Neuron (in vitro differentiated cells): ENCODE measurements at regions not wholly inside any gene's neighbourhood (a gene's known extent, or its start where the extent isn't known, plus 50 kb on each side); places are given as distances from the start of the nearest gene placed in this dataset.

Experiments
- H2AFZ ChIP-seq: one replicate; pipeline ENCODE4 v1.6.1; 2013; ENCODE audit warnings: low read depth, mild to moderate bottlenecking, inconsistent platforms, low read length, moderate library complexity
- H3K27me3 ChIP-seq: one replicate; pipeline ENCODE4 v1.6.1; 2013; ENCODE audit warnings: low read length; ENCODE audit not compliant: insufficient read depth
- H3K36me3 ChIP-seq: one replicate; pipeline ENCODE4 v1.6.1; 2013; ENCODE audit warnings: low read length; ENCODE audit not compliant: insufficient read depth
- H3K4me1 ChIP-seq: one replicate; pipeline ENCODE4 v1.6.1; 2013; ENCODE audit warnings: low read length; ENCODE audit not compliant: insufficient read depth
- H3K4me3 ChIP-seq: 2 replicates; pipeline ENCODE4 v1.5.1; 2013; ENCODE audit warnings: mild to moderate bottlenecking, low read length, moderate library complexity
- H3K9me3 ChIP-seq: one replicate; pipeline ENCODE4 v1.6.1; 2013; ENCODE audit warnings: low read length

GRCh38 chr13:89878904-89879303 lies 1468.6 kb upstream of the MIR17HG start:
- no peaks in the 10 kb centered on the region for H3K4me1 ChIP-seq
- no peaks in the 10 kb centered on the region for H3K36me3 ChIP-seq
- H2AFZ ChIP-seq: no peak overlapping the region
- no peaks in the 10 kb centered on the region for H3K27me3 ChIP-seq
- no peaks in the 10 kb centered on the region for H3K9me3 ChIP-seq
- no peak overlapping the region for H3K4me3 ChIP-seq

- H3K4me1 ChIP-seq: no peaks in the 10 kb centered on the region
- H3K36me3 ChIP-seq: no peaks in the 10 kb centered on the region
- no peak overlapping the region for H2AFZ ChIP-seq
- no peaks in the 10 kb centered on the region for H3K27me3 ChIP-seq
- H3K9me3 ChIP-seq: no peaks in the 10 kb centered on the region
- H3K4me3 ChIP-seq: no peak overlapping the region
These were observed 1467.3 kb upstream of the MIR17HG start for GRCh38 chr13:89880201-89880600.

- Histone ChIP-seq H3K9me3 (no peaks in the 10 kb centered on the region), H3K4me3 (no peak overlapping the region), H3K4me1 (no peaks in the 10 kb centered on the region), H3K36me3 (no peaks in the 10 kb centered on the region), H2AFZ (no peak overlapping the region), H3K27me3 (no peaks in the 10 kb centered on the region)
These were observed 1463.5 kb upstream of the MIR17HG start for GRCh38 chr13:89883893-89884448.

GRCh38 chr13:89890806-89891205 lies 1456.7 kb upstream of the MIR17HG start:
- Histone ChIP-seq H3K36me3 (no peaks in the 10 kb centered on the region), H3K4me1 (no peaks in the 10 kb centered on the region)

GRCh38 chr13:89891416-89891815 lies 1456.1 kb upstream of the MIR17HG start:
- Histone ChIP-seq H3K9me3 (no peaks in the 10 kb centered on the region), H3K27me3 (no peaks in the 10 kb centered on the region), H3K4me3 (no peak overlapping the region), H3K36me3 (no peaks in the 10 kb centered on the region), H3K4me1 (no peaks in the 10 kb centered on the region), H2AFZ (no peak overlapping the region)

More at GRCh38 chr13:89890806-89891205, 1456.7 kb upstream of the MIR17HG start:
- no peaks in the 10 kb centered on the region for H3K27me3 ChIP-seq
- H3K9me3 ChIP-seq: no peaks in the 10 kb centered on the region
- H2AFZ ChIP-seq: no peak overlapping the region
- no peak overlapping the region for H3K4me3 ChIP-seq

- no peaks in the 10 kb centered on the region for H3K36me3 ChIP-seq
- no peaks in the 10 kb centered on the region for H3K9me3 ChIP-seq
- H3K4me3 ChIP-seq: no peak overlapping the region
These were observed 1449.8 kb upstream of the MIR17HG start for GRCh38 chr13:89897681-89898080.

GRCh38 chr13:89899302-89900103 lies 1448.0 kb upstream of the MIR17HG start:
- Histone ChIP-seq H3K27me3 (no peaks in the 10 kb centered on the region), H2AFZ (no peak overlapping the region), H3K9me3 (no peaks in the 10 kb centered on the region), H3K4me3 (no peak overlapping the region), H3K4me1 (no peaks in the 10 kb centered on the region), H3K36me3 (no peaks in the 10 kb centered on the region)

More at GRCh38 chr13:89897681-89898080, 1449.8 kb upstream of the MIR17HG start:
- Histone ChIP-seq H3K4me1 (no peaks in the 10 kb centered on the region), H2AFZ (no peak overlapping the region), H3K27me3 (no peaks in the 10 kb centered on the region)

GRCh38 chr13:89900104-89900765 lies 1447.3 kb upstream of the MIR17HG start:
- Histone ChIP-seq H2AFZ (no peak overlapping the region), H3K4me1 (no peaks in the 10 kb centered on the region), H3K4me3 (no peak overlapping the region), H3K27me3 (no peaks in the 10 kb centered on the region), H3K9me3 (no peaks in the 10 kb centered on the region), H3K36me3 (no peaks in the 10 kb centered on the region)

GRCh38 chr13:89902223-89902622 lies 1445.3 kb upstream of the MIR17HG start:
- no peaks in the 10 kb centered on the region for H3K27me3 ChIP-seq
- no peak overlapping the region for H2AFZ ChIP-seq
- H3K4me1 ChIP-seq: no peaks in the 10 kb centered on the region
- no peak overlapping the region for H3K4me3 ChIP-seq
- no peaks in the 10 kb centered on the region for H3K36me3 ChIP-seq
- H3K9me3 ChIP-seq: no peaks in the 10 kb centered on the region

- no peaks in the 10 kb centered on the region for H3K27me3 ChIP-seq
- no peak overlapping the region for H2AFZ ChIP-seq
- H3K36me3 ChIP-seq: no peaks in the 10 kb centered on the region
- no peaks in the 10 kb centered on the region for H3K4me1 ChIP-seq
- H3K9me3 ChIP-seq: no peaks in the 10 kb centered on the region
- no peak overlapping the region for H3K4me3 ChIP-seq
These were observed 1444.4 kb upstream of the MIR17HG start for GRCh38 chr13:89903115-89903514.

- Histone ChIP-seq H3K36me3 (no peaks in the 10 kb centered on the region), H3K27me3 (no peaks in the 10 kb centered on the region), H3K4me1 (no peaks in the 10 kb centered on the region), H3K9me3 (peaks cover 2% of the 10 kb centered on the region), H3K4me3 (no peak overlapping the region), H2AFZ (no peak overlapping the region)
These were observed 1437.3 kb upstream of the MIR17HG start for GRCh38 chr13:89910166-89910565.

- Histone ChIP-seq H3K4me1 (no peaks in the 10 kb centered on the region), H2AFZ (no peak overlapping the region), H3K9me3 (no peaks in the 10 kb centered on the region), H3K4me3 (no peak overlapping the region), H3K27me3 (no peaks in the 10 kb centered on the region), H3K36me3 (no peaks in the 10 kb centered on the region)
These were observed 1430.9 kb upstream of the MIR17HG start for GRCh38 chr13:89916551-89916950.

- no peak overlapping the region for H3K4me3 ChIP-seq
- no peaks in the 10 kb centered on the region for H3K27me3 ChIP-seq
- H3K4me1 ChIP-seq: no peaks in the 10 kb centered on the region
- H2AFZ ChIP-seq: no peak overlapping the region
- no peaks in the 10 kb centered on the region for H3K9me3 ChIP-seq
- no peaks in the 10 kb centered on the region for H3K36me3 ChIP-seq
These were observed 1427.0 kb upstream of the MIR17HG start for GRCh38 chr13:89920461-89920860.
